Coronary artery (tissue), 2 donors: ENCODE measurements at regions not wholly inside any gene's neighbourhood (a gene's known extent, or its start where the extent isn't known, plus 50 kb on each side); places are given as distances from the start of the nearest gene placed in this dataset.

Experiments used
- DNase-seq: peaks from one replicate; pipeline ENCODE4 v3.0.0-alpha.2; 2017; ENCODE audit warnings: low spot score
- H3K27ac ChIP-seq, 2 donors: fragments of 200-600 bp; sonication (generic); one replicate each; pipeline ENCODE4 v1.5.1; 2016 to 2019
- H3K4me3 ChIP-seq: fragments of 200-600 bp; sonication (generic); 2 replicates; pipeline ENCODE4 v1.5.1; 2016; ENCODE audit warnings: mild to moderate bottlenecking, moderate library complexity
- TF ChIP-seq, protein P1 (sequence below): fragments of 200-600 bp; sonication (generic); IDR thresholded peaks from one replicate; pipeline ENCODE4 v1.5.1; 2019; ENCODE audit warnings: antibody characterized with exemption

DNA sequence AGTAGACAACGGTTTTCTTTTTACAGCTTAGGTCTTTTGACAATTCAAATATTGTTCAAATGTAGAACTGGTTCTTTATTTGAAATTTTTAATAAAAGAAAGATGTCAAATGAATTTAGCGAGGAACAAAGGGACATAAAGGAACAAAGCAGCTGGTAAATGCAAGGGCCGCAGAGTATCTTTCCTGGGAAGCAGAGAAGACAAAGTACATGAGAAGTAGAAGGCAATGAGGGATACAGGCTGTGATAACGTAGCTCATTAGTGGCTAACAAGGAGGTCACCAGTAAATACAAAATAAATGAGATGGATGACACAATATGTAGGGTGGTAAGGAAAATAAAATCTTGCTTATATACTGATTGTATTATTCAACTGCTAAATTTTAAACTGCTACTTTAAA, 762.8 kb downstream of the VGLL3 start:
- Histone ChIP-seq H3K27ac (no peak overlapping the region), H3K4me3 (no peak overlapping the region)
- DNase-seq: no peak
- TF ChIP-seq, protein P1, sequence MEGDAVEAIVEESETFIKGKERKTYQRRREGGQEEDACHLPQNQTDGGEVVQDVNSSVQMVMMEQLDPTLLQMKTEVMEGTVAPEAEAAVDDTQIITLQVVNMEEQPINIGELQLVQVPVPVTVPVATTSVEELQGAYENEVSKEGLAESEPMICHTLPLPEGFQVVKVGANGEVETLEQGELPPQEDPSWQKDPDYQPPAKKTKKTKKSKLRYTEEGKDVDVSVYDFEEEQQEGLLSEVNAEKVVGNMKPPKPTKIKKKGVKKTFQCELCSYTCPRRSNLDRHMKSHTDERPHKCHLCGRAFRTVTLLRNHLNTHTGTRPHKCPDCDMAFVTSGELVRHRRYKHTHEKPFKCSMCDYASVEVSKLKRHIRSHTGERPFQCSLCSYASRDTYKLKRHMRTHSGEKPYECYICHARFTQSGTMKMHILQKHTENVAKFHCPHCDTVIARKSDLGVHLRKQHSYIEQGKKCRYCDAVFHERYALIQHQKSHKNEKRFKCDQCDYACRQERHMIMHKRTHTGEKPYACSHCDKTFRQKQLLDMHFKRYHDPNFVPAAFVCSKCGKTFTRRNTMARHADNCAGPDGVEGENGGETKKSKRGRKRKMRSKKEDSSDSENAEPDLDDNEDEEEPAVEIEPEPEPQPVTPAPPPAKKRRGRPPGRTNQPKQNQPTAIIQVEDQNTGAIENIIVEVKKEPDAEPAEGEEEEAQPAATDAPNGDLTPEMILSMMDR: no peak

DNA sequence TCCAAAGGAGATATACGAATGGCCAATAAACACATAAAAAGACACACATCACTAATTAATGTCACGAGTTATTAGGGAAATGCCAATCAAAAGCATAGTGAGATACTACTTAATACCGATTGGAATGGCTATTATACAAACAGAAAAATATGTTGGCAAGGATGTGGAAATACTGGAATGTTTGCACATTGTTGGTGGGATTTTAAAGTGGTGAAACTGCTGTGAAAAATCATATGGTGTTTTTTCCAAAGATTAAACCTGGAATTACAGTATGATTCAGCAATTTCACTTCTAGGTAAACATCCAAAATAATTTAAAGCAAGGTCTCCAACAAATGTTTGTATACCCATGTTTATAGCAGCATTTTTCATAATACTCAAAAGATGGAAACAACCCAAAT, 765.5 kb downstream of the VGLL3 start:
- Histone ChIP-seq H3K4me3 (no peak overlapping the region), H3K27ac (no peak overlapping the region)
- DNase-seq: no peak
- TF ChIP-seq, protein P1: no peak

- TF ChIP-seq, protein P1: no peak
- H3K4me3 ChIP-seq: no peak overlapping the region
- DNase-seq: no peak
- no peak overlapping the region for H3K27ac ChIP-seq
These were observed 769.3 kb downstream of the VGLL3 start for GRCh38 chr3:86221601-86222000.

GRCh38 chr3:86208772-86209171, 782.2 kb downstream of the VGLL3 start:
- TF ChIP-seq, protein P1: no peak
- no peak overlapping the region for H3K27ac ChIP-seq
- DNase-seq: no peak
- no peak overlapping the region for H3K4me3 ChIP-seq

GRCh38 chr3:86182606-86183005, 808.3 kb downstream of the VGLL3 start:
- TF ChIP-seq, protein P1: no peak
- DNase-seq: no peak
- H3K27ac ChIP-seq: no peak overlapping the region

GRCh38 chr3:86180696-86181095, 810.3 kb downstream of the VGLL3 start:
- TF ChIP-seq, protein P1: no peak
- Histone ChIP-seq H3K4me3 (no peak overlapping the region), H3K27ac (no peak overlapping the region)
- DNase-seq: no peak

More at GRCh38 chr3:86182606-86183005, 808.3 kb downstream of the VGLL3 start:
- no peak overlapping the region for H3K4me3 ChIP-seq

DNA sequence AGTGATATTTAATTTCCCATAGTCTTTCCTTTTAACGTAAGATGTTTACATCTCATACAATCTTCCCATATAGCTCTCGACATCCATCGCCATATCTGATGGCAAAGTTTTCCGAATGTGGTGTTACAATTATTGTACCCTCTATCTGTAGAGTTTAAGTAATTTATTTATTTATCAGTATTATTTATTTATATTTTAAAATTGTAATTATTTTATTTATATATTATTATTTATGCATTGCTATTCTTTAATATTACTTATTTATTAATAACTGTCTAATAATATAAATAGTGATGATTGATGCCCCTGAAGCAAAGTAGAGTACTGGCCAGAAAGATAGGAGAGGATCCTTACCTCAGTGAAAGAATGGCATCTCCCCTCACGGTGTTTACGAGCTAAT, 812.9 kb downstream of the VGLL3 start:
- TF ChIP-seq, protein P1: no peak

More for the DNA sequence above, 812.9 kb downstream of the VGLL3 start:
- Histone ChIP-seq H3K27ac (no peak overlapping the region), H3K4me3 (no peak overlapping the region)
- DNase-seq: no peak
